ENCODE measurements at regions not wholly inside any gene's neighbourhood (a gene's known extent, or its start where the extent isn't known, plus 50 kb on each side); places are given as distances from the start of the nearest gene placed in this dataset.

DNA sequence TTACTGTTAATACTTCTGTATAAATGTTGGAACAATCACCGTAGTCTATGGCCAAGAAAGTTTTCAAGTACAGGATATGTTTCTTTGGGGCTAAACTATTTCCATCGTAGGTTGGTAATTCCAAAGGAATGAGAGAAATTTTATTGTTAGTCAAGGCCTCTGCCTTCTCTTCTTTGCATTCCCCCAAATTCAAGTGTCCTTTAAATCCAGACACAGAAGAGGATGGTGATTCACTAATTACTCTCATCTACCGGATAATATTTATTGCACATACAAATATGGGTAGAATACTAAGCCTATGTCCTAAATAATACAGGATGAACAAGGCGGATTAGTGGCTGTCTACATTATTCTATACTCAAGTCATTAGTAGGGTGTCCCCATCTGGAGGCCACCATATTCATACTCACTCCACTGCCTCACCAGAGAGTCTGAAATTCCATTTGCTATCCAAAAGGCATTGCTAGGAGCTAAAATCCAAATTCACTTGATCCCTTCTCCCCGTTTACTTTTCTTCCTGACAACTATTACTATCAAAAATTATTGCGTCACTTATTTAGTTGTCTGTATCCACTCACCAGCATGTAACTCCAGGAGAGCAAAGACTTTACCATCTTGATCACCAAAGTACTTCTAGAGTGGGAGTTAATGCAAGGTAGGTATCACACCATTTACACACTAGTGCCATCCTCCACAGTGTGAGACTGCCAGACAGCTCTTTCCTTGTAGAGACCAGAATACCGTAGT is 82.4 kb upstream of the SGCG start:
- H3K4me2 ChIP-seq (ENCODE audit: insufficient read depth, low read length) = no peak overlapping the region
- no peaks in the 10 kb centered on the region for H3K4me1 ChIP-seq (ENCODE audit: control insufficient read depth, extremely low read depth, insufficient read depth, low read length)
- H3K36me3 ChIP-seq (ENCODE audit: control insufficient read depth in 2 of 2, extremely low read depth in 1 of 2, insufficient read depth in 2 of 2, low read length in 2 of 2) = no peaks in the 10 kb centered on the region
- DNase-seq (ENCODE audit: low read depth, low spot score) = no peak
- intact Hi-C loops (cut with micrococcal nuclease) (no loop called here), dilution Hi-C loops (cut with MboI; ENCODE audit: extremely low pct_ligation_motif_present, low sequenced_read_pairs) (no loop called here)
- CTCF ChIA-PET = interaction anchor here (0.6 kb wide), 1 partner anchor 15 kb away, joined by 3 read pairs; no protein-coding TSS in a partner anchor
- no peak overlapping the region for H3K9ac ChIP-seq (replicated peaks; ENCODE audit: extremely low read depth, insufficient read depth, low read length)
- no peak for TF ChIP-seq FOS (IDR thresholded peaks at IDR 0.05; ENCODE audit: borderline replicate concordance, insufficient read depth, low read length)
- TF ChIP-seq, protein P1, sequence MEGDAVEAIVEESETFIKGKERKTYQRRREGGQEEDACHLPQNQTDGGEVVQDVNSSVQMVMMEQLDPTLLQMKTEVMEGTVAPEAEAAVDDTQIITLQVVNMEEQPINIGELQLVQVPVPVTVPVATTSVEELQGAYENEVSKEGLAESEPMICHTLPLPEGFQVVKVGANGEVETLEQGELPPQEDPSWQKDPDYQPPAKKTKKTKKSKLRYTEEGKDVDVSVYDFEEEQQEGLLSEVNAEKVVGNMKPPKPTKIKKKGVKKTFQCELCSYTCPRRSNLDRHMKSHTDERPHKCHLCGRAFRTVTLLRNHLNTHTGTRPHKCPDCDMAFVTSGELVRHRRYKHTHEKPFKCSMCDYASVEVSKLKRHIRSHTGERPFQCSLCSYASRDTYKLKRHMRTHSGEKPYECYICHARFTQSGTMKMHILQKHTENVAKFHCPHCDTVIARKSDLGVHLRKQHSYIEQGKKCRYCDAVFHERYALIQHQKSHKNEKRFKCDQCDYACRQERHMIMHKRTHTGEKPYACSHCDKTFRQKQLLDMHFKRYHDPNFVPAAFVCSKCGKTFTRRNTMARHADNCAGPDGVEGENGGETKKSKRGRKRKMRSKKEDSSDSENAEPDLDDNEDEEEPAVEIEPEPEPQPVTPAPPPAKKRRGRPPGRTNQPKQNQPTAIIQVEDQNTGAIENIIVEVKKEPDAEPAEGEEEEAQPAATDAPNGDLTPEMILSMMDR (IDR thresholded peaks at IDR 0.05; ENCODE audit: extremely low read depth in 1 of 2, insufficient read depth in 1 of 2, low read depth in 1 of 2, low read length in 2 of 2) = no peak
- TF ChIP-seq EZH2 (IDR thresholded peaks at IDR 0.05; ENCODE audit: borderline replicate concordance, low read depth, low read length, severe bottlenecking) = no peak
- no peak for TF ChIP-seq POLR2AphosphoS5 (IDR thresholded peaks at IDR 0.05; ENCODE audit: insufficient read depth, low read depth, low read length)
- TF ChIP-seq MYC (IDR thresholded peaks at IDR 0.05; ENCODE audit: low read depth, low read length) = no peak
- TF ChIP-seq POLR2A (IDR thresholded peaks at IDR 0.05; ENCODE audit: low read depth, low read length) = no peak
- no peaks in the 10 kb centered on the region for H3K27me3 ChIP-seq (ENCODE audit: control insufficient read depth in 2 of 2, insufficient read depth in 2 of 2, low read length in 2 of 2)
- no peaks in the 10 kb centered on the region for H3K9me3 ChIP-seq (replicated peaks; ENCODE audit: control insufficient read depth, insufficient read depth, low read length)
- POLR2A ChIA-PET = no interaction called here
- no peaks in the 10 kb centered on the region for H4K20me1 ChIP-seq (replicated peaks; ENCODE audit: control insufficient read depth, extremely low read depth, insufficient read depth, low read length)
- FAIRE-seq = no peak
- H3K4me3 ChIP-seq (replicated peaks in 1 of 3; ENCODE audit: insufficient read depth in 1 of 3, low read depth in 1 of 3, low read length in 3 of 3) = no peak overlapping the region
- H3K9me1 ChIP-seq (replicated peaks; ENCODE audit: control insufficient read depth, extremely low read depth, insufficient read depth, low read length) = no peaks in the 10 kb centered on the region
- BruUV-seq (replicated peaks) = no TSS peak
- no peak overlapping the region for H3K27ac ChIP-seq (ENCODE audit: insufficient read depth, low read depth, low read length)
- H3K79me2 ChIP-seq (ENCODE audit: control insufficient read depth, insufficient read depth, low read length) = no peaks in the 10 kb centered on the region
- no peak overlapping the region for H2AFZ ChIP-seq (ENCODE audit: low read depth, low read length)

Data from endothelial cell of umbilical vein (primary cell).